GM12874 (cell line): ENCODE measurements at regions not wholly inside any gene's neighbourhood (a gene's known extent, or its start where the extent isn't known, plus 50 kb on each side); places are given as distances from the start of the nearest gene placed in this dataset.

Experiments
- TF ChIP-seq, protein P1 (sequence below): IDR thresholded peaks from 2 replicates; pipeline ENCODE4 v1.5.1; 2011; ENCODE audit warnings: low read depth, mild to moderate bottlenecking, control low read depth, low read length, moderate library complexity; ENCODE audit not compliant: insufficient read depth

DNA sequence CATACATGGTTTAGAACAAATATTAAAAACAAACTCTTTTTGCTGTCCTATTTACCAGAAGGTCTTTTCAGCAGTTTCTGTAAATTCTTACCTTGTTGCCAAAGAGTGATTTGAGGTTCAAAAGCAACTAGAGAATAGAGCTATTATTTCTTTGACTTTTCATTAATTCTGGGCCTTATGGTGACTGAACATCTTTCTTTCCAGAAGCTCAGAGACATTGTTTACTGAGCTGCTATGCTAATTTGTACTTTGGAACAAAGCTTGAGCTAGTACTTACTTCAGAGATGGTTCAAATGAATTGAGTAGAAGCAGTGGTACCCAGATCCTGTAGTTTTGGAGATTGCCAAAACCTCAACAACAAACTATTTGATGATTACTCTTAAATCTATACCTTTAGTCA lies 331.2 kb downstream of the SPRY2 start:
- TF ChIP-seq, protein P1, sequence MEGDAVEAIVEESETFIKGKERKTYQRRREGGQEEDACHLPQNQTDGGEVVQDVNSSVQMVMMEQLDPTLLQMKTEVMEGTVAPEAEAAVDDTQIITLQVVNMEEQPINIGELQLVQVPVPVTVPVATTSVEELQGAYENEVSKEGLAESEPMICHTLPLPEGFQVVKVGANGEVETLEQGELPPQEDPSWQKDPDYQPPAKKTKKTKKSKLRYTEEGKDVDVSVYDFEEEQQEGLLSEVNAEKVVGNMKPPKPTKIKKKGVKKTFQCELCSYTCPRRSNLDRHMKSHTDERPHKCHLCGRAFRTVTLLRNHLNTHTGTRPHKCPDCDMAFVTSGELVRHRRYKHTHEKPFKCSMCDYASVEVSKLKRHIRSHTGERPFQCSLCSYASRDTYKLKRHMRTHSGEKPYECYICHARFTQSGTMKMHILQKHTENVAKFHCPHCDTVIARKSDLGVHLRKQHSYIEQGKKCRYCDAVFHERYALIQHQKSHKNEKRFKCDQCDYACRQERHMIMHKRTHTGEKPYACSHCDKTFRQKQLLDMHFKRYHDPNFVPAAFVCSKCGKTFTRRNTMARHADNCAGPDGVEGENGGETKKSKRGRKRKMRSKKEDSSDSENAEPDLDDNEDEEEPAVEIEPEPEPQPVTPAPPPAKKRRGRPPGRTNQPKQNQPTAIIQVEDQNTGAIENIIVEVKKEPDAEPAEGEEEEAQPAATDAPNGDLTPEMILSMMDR = no peak

DNA sequence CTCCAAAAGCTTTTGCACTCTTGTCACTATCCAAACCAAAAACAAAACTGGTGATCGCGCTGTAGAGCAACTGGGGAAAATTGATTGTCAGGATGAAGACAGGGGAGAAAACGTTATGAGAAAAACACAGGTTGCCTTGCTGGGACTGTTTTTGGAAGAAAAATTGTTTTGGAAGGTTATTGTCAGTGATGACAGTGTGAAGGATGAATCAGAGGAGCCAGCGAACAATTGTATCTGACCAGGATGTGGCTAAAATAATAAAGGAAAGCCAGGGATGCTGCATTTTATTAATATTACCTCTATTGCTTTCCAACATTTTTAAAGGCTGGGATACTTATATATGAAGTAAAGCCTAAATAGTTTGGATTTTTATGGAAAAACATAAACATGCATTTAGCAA lies 334.0 kb downstream of the SPRY2 start:
- TF ChIP-seq, protein P1 = no peak

DNA sequence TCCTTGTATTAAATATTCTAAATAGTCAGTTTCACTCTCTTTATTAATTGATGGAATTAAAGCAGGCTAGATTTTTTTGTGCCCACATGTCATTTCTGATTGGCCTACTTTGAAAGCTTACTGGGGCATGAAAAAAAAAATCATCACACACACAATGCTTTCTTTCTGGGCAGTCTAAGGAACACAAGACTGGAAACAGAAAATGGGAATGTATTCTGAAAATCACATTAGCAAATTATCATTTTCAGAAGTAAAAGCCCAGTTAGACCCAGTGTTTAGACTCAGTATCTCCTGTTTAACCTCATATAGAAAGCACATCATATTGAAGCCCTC lies 339.4 kb downstream of the SPRY2 start:
- TF ChIP-seq, protein P1 = no peak

DNA sequence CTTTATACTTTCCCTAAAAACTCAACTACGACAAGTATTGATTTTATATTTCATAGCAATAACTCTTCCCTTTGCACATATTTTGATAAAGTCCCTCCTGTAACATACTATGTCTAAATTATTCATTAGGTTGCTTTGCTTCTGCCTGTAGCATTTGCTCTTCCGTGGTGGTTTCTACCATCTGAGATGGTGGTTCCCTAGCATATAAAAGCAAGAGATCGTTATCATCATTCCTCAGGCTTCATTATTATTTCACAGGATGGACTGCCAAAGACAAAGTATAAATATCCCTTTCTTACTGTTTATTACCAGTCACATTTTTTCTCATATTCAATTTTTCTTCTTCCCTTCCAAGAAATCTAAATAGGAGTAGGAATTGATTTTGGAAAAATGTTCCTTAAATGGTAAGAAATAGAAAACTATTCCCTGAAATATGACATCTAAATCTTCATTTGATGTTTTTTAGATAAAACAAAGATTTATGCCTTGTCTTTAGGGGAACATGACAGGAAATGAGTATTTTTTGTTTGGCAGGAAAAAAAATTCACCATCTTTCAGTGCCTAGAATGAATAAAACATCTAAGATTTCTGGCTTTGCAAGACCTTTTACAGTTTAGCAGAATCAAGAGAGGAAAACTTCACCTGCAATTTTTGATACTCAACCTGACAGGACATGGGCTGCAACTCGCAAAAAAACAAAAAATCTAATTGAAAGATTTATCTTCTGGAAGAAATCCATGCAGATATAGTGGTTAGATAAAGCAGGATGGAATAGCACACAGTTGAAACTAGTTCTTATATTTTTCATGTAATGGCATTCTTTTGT lies 340.0 kb downstream of the SPRY2 start:
- TF ChIP-seq, protein P1 = no peak

DNA sequence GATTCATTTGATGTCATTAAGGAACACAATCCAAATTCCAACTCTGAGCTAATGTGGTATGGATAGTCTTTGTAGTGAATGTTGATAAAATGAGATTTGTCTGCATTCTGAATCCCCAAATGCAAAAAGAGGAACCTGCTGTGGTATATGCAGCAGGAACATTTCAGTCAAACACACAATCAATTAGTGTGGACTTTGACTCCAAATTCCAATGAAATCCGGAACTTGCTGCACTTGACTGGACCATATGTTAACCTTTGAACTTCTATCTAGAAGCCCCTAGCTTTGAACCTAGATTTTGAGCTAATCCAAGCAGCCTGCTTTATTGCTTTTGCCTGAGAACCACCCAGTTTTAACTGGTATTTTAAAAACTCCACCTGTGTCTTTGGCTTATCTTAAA lies 341.3 kb downstream of the SPRY2 start:
- TF ChIP-seq, protein P1 = no peak

DNA sequence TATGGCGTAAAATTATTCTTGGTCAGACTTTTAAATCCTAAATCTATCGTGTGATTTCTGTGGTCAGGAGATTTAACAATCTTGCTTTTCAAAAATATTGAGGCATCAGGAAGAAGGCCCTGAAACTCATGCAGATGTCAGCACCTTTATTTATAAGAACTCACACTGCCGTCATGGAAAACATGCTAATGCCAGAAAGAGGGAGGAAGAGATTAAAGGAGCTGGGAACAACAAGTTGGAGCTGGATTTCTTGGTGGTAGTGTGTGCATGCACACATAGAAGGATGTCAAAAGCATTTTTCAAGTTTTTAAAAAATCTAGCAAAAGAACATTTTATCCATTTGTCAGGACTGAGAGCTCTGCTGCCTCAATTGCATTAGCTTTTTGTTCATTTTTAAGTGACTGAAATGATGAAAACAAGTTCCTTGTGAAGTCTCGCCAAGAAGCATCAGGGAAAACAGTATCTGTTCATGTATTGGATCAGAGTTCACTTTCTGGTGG lies 342.5 kb downstream of the SPRY2 start:
- TF ChIP-seq, protein P1 = no peak

DNA sequence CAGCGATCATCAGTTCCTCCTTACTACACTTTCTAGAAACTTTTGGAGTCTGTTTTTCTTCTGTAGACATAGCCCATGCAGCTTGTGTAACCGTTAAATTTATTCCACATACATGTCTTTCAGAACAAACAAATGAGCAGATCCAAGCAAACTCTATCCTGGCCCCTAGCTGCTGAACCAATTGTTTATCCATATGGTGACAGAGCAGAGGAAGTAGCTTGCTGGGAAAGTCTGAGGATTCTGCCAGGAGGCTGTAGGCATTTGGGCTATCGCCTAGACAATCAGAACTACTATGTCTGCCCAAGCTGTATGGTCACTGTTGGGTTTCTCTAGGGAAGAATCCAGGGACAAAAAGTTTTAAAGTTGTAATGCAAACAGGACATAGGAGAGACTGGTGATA lies 343.7 kb downstream of the SPRY2 start:
- TF ChIP-seq, protein P1 = no peak

DNA sequence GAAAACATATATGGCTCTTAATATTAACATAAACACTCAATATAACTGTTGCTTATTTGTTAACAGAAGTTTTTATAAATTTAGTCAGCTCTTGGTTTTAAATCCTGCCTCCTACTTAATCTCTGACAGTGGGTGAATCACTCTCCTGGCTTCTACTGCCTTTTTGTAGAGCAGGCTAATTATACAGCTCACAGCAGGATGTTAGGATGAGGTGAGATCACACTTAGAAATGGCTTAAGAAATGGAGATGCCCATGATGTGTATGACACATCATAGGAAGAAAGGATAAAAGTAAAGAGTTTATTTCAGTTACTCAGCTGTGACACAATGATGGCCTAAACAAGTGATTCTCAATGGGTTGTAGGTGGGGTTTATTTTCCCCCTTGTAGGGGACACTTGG lies 345.6 kb downstream of the SPRY2 start:
- TF ChIP-seq, protein P1 = no peak
